Activated CD4-positive, alpha-beta T cell treated with anti-CD3 and anti-CD28 coated beads for 1 hour (primary cell): ENCODE measurements at regions not wholly inside any gene's neighbourhood (a gene's known extent, or its start where the extent isn't known, plus 50 kb on each side); places are given as distances from the start of the nearest gene placed in this dataset.

Experiments used
- DNase-seq: peaks from one replicate; pipeline ENCODE4 v3.0.0-alpha.2; 2020

DNA sequence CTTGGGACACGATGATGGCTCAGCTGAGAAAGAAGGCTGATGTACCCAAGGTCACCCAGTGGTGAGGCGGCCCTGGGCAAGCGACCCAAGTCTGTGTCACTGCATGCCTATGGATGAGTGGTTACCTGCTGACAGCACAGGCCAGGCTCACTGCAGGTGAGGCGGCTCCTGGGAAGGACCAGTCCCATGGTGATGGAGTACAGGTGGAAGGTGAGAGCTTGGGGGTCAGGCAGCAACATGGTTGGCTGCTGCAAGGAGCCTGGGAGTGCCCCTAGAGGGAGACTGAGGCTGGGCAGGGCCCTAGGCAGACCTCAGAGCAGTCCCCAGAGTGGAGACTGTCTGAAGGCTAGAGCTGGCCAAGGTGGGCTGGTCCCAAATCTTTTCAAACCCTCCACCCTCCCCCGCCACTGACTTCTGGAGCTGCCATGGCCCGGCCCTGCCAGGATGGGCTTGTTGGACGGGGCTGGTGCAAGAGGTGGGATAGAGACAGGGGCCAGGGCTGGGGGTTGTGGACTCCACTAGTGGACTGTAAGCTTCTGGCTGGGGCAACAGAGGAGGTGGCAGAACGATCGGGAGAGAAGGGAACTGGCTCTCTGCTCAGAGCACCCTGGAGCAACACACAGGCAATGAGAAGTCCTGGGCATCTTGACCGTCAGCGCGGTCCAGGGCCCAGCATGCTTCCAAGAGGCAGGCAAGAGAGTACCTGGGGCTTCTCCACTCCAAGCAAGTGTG, 72.5 kb upstream of the SLC6A11 start:
- DNase-seq, result no peak

DNA sequence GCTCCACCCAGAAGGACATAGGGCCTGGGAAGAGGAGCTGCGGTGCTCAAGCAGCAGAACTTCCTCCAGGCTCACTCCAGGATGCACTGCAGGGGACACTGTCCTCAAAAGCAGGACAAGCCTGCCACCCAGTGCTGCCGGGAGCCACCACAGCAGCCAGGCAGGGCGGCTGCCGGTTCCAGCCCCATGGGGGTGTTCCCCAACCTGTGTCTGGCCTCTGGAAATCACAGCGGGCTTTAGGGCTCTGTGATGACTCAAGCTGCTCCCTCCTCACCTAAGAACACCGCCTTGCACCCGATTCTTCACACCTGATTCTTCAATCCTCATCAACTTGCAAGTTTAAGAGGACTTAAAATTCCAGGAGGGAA, 71.9 kb upstream of the SLC6A11 start:
- no peak for DNase-seq

DNA sequence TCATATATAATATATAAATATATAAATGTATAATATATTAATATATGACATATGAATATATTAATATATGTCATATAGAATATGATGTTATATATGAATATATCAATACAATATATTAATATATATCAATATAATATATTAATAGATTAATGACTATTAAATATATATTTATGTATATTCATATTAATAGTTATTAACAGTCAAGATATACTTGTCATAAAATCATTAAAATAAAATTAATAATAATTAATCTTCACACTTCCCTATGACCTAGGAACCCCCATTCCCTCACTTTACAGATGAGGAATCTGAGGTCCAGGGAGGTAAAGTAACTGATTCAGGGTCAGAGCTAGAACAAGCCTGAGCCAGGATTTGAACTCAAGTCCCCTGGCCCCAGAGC, 70.6 kb upstream of the SLC6A11 start:
- DNase-seq, result no peak

DNA sequence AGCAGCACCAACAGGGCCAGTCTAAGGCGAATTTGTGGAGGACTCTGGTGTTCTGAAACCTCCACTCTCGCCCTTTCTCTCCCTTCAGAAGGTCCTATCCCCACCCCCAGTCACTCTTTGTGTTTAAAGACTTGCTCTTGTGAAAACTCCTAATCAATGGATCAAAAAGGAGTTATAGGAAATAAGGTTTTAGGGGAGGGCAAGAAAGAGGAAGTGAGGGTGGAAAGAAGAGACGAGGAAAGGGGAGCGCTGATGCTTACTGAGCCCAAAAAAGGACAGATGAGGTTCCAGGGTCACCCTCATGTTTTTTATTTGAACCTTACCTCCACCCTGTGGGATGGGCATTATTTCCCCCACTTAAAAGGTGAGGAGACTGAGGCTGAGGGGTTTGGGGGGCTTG, 70.0 kb upstream of the SLC6A11 start:
- no peak for DNase-seq

DNA sequence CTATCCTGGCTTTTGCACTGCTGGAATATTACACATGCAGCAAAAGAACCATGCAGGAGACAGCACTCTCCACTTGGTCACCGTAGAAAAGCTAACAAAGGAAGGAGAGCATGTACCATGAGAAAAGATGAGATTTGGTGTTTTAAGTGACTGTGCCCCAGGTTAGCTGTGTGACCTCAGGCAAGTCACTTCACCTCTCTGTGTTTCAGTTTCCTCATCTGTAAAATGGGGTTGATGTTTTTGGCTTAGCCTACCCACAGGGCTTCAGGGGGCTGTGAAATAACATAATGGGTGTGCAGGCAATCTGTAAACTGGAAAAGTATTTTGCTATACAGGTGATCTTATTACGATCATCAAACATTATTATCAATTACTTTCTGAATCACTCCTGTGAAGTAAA, 69.3 kb upstream of the SLC6A11 start:
- no peak for DNase-seq

- DNase-seq, result no peak
Measured at GRCh38 chr3:10747341-10747740, 68.7 kb upstream of the SLC6A11 start.

DNA sequence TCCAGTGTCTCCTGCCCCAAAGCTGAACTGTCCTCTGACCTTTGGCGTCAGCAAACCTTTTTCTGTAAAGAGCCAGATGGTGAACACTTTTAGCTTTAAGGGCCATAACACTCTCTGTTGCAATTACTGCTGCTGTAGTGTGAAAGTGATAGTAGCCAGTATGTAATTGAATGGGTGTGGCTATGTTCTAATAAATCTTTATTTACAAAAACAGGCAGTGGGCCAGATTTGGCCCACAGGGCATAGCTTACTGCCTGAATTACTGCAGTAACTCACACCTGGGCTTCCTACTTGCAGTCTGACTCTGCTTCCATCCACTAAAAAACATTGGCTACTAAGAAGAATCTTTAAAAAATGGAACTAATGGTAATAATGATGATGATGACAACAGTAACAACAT, 68.0 kb upstream of the SLC6A11 start:
- DNase-seq, result no peak

GRCh38 chr3:10753964-10754363, 62.1 kb upstream of the SLC6A11 start:
- DNase-seq, result no peak

DNA sequence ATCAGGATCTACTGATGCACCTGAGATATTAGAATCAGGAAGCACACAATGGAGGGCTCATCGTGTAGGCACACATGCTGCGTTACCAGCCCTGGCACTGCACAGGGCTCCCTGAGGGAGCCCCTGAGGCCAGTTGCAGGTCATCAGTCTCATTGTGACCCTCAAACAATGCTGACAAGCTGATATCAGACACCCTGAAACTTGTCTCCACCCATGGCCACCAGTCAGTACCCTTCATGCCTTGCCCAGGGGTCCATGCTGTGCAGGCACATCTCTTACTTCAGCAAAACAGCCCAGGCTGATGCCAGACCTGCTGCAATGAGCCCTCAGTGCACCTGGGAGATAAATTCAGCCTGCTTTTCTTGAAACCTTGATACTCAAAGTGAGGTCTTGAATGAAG, 59.5 kb upstream of the SLC6A11 start:
- DNase-seq, result no peak

- no peak for DNase-seq
Measured at GRCh38 chr3:10757021-10757820, 58.8 kb upstream of the SLC6A11 start.

DNA sequence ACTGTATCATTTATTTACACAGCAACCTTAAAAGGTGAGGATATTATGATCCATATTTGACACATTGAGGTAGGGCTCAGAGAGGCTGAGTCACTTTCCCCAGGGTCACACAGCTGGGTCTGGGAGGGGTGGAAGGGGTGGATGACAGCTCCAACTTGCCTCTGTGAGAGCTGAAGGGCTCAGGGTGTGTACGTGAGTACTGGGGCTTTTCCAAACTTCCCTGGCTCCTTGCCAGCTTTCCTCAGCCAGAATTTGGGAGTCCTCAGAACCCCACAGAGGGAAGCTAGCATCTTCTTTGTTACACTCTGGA, 58.3 kb upstream of the SLC6A11 start:
- no peak for DNase-seq

DNA sequence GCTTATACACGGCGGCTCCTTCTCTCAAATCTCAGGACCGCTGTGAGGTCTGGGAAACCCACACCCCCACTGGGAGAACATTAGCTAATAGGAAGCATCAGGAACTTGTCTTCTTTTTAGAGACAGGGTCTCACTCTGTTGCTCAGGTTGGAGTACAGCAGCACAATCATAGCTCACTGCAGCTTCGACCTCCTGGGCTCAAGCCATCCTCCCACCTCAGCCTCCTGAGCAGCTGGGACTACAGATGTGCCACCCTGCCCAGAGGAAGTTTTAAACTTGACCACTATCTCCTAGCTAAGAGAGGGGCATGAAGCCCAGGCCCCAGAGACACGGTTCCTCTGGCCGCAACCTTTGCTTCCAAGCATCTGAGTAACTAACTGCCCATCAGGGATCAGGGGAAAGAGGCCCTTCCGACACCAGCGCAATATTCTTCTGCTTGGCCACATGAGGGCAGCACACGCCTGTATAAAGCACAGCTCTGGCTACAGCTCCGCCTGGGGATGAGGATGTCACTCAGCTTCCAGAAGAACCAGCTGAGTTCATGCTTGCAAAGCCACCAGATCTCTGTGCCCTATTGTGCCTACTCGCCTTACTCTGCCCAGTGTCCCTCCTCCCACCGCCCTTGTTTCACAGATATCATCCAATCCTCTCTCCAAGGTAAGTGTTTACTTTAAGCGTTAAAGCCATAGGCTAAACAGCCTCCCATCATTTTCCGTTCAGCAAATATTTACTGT, 57.6 kb upstream of the SLC6A11 start:
- no peak for DNase-seq

GRCh38 chr3:10759495-10759894, 56.5 kb upstream of the SLC6A11 start:
- DNase-seq, result no peak

DNA sequence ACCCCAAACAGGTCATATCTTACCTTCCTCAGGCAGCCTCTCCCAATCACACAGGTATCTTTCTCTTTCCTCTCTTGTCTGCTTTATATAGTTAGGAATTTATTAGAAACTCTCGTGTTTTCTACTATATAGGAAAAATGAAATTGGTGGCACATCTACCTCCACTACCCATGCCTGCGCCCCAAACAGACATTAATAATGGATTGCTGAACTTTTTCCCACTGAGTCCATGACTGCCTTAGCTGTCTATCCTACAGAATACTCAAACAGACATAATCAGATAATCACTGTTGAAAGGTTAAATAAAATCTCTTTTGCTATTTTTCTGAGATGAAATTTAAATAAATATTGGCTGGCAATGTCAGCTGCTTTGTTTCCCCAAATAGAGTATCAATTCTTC, 55.8 kb upstream of the SLC6A11 start:
- DNase-seq, result no peak

DNA sequence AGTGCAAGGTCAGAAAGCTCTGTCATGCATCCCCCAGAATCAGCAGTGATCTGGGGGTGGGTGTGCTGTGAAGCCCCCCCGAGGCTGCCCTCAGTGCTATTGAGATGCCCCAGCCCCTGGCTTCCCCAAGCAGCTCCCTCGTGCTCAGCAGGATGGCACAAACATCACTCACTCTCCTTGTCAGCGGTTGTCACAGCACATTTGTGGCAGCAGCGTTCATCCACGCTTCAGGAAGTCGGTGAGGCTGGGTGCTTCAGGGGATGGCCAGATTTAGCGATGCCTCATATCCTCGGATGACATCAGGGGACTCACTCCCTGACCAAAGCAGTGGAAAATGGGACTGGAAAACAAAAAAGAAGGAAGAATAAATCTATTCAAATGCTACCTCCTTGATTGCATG, 54.4 kb upstream of the SLC6A11 start:
- no peak for DNase-seq

DNA sequence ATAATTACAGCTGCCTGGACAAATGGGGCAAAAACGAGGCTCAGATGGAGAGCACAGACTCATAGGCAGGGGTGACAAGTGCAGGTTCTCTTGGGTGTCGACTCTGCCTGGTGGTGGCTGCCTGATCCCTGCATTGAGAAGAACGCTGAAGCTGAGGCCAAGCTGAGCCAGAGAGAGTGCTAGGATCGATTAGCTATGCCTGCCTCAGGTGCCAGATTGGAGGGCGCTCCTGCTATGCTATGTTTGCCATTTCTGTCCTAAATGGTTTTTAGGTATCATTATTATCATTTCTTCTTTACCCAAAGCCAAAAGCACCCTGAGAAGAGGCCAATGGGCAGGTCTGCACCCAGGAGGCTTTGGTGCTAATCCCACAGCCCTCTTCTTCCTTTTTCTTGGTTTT, 53.9 kb upstream of the SLC6A11 start:
- no peak for DNase-seq

GRCh38 chr3:10762611-10763247, 53.3 kb upstream of the SLC6A11 start:
- DNase-seq, result no peak

- DNase-seq, result no peak
Measured at GRCh38 chr3:10763248-10763620, 52.8 kb upstream of the SLC6A11 start.

GRCh38 chr3:10763817-10764258, 52.2 kb upstream of the SLC6A11 start:
- DNase-seq, result no peak

GRCh38 chr3:10764259-10765051, 51.6 kb upstream of the SLC6A11 start:
- no peak for DNase-seq

DNA sequence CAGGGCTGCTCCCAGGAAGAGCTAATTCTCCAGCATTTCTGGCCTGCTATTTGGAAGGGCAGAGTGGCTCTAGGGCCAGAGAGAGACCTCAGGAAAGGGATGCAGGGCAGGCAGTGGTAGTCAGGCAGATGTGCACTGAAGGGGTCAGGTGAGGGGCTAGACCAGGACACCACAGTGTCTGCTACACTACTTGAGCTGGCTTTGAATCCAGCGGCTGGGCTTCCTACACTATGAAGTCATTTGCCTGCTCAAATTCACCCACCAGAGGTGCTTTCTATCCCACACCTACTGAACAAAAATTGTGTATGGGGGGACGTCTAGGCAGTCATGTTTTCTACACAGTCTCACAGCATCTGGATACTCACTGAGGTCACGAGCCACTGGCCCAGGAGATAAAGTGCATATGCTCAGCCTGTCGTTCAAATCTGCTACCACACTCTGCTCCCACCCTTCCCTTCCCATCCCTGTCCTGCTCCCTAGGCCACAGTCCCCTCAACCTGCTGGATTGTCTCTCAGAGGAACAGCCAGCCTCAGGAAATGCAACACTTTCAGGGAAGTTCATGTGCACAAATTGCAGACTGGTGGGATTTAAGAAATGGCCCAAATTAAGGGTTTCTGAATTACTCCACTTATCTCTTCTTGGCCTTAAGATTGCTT, 49.9 kb upstream of the SLC6A11 start:
- no peak for DNase-seq
